HK-2 (cell line): ENCODE measurements at regions not wholly inside any gene's neighbourhood (a gene's known extent, or its start where the extent isn't known, plus 50 kb on each side); places are given as distances from the start of the nearest gene placed in this dataset.

ENCODE experiments used
- DNase-seq: peaks from one replicate; pipeline ENCODE4 v3.0.0-alpha.2; 2018; ENCODE audit not compliant: unreplicated experiment

- no peak for DNase-seq
Measured at GRCh38 chr13:91162180-91162579, 185.3 kb upstream of the MIR17HG start.

DNA sequence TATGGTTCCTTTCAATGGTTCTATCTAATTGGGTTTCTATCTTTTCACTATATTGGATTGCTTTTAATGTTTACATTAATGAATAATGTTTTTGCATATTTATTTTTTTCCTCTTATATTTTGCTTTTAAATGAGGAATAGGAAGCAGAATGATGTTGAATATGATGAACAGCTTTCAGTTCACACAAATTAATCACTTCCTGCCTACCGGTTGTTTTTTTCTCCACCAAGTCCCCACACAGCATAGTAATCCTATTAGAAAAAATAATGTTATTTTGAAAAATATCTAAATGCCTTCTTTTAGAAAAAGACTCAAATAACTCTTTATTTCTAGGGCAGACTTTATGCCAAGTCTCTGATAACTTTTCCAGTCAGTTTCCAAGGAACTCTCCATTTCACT, 184.9 kb upstream of the MIR17HG start:
- no peak for DNase-seq

DNA sequence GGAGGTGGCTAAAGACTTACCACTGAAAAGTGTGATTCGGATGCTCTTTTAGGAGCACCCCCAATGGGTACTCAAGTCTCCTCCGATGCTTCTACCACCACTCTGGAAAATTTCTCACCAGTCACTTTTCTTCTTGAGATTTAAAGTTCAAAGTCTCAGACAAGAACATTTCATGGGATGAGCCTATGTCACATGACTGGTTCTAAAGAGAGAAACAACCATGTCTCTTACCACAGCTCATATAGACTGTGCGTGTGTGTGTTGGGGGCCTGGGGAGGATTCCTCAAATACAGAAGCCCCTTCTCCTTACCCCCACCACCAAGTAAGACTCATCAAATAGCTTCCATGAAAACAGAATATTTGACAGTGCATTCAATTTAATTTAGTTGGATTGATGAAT, 181.7 kb upstream of the MIR17HG start:
- no peak for DNase-seq

GRCh38 chr13:91166714-91167511, 180.6 kb upstream of the MIR17HG start:
- DNase-seq: no peak

DNA sequence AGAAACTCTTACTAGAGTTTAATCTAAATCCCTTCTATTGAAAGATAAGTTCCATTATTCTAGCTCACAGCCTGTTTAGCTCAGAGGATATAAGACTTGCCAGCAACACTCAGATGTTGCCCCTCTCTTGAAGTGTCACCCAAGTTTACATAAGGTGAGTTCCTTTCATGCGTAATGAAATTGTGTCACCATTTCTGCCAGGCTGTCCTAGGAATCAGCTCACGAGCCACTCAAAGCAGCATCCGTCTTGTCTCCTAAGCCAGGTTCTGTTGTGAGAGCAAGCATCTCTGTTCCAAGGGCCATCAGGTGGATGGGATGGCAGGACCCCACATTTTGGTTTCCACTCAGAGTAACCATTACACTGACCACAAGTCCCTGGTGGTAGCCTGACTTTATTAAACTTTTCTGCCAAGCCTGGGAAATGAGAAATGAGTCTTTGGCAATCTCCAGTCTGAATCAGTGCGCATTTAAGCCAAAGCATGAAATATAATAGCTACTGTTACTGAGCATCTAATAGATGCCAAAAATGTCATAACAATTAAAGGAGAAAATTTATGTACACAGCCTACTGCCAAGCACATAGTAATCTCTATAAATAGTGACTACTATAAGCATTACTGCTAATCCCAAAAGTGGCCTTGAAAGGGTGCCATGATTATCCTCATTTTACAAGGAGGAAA, 179.6 kb upstream of the MIR17HG start:
- no peak for DNase-seq

DNA sequence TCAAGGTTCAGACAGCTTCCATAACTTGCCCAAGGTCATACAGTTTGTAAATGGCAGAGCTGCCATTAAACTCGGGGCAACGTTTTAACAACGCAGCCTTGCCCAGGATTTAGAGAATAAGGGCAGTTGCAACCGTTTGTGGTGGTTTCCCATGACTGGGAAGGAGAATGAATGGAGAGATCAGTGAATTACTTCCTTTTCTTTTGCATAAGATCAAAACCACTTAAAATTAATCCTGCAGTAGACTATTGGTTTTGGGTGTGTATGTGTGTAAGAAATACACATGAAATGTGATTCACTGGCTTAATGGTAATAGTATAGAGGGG, 179.1 kb upstream of the MIR17HG start:
- no peak for DNase-seq

DNA sequence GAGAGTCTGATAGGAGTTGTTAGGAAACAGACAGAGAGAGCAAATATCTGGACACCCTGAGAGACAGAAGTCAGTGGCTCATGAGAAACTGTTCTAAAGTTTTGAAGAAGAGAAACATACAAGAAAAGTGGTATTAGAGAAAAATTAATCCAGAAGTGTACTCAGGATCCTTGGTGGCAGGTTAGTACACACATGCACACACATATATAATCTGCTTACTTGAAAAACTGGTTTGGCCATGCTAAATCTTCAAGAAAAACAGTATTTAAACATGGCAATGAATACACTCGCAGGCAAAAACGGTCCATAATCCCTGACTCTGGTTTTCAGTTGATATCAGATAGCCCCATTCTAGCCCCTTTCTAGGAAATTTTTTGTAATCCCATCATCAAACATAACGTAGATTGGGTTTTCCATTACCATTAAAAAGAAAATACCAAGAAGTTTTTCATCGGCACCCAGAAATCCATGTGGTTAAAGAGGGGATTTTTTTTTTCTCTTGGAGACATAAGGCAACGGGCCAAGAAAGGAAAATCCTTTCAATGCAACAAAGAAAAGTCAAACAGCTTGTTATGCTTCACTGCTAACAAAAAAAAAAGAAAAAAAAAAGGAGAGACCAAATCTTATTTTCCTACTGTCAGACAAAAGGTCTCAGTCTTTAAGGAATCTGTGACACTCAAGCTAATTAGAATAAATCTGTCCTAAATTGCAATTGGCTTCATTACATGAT, 178.0 kb upstream of the MIR17HG start:
- no peak for DNase-seq

DNA sequence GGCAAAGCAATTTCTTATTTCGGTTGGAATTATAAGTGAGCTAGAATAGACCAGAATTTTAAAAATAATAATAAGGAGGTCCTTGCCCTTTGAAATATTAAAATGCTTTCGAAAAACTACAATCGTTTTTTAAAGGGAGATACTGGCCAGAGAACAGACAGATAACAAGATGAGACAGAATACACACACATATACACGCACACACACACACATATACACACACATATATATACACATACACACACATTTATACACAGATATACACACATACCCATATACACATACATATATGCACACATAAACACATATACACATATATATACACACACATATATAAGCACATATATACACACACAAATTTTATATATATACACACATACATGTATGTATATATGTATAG, 175.3 kb upstream of the MIR17HG start:
- DNase-seq: no peak

- no peak for DNase-seq
Measured at GRCh38 chr13:91174886-91175501, 172.5 kb upstream of the MIR17HG start.

GRCh38 chr13:91178099-91178498, 169.4 kb upstream of the MIR17HG start:
- no peak for DNase-seq

GRCh38 chr13:91181892-91182291, 165.6 kb upstream of the MIR17HG start:
- no peak for DNase-seq

DNA sequence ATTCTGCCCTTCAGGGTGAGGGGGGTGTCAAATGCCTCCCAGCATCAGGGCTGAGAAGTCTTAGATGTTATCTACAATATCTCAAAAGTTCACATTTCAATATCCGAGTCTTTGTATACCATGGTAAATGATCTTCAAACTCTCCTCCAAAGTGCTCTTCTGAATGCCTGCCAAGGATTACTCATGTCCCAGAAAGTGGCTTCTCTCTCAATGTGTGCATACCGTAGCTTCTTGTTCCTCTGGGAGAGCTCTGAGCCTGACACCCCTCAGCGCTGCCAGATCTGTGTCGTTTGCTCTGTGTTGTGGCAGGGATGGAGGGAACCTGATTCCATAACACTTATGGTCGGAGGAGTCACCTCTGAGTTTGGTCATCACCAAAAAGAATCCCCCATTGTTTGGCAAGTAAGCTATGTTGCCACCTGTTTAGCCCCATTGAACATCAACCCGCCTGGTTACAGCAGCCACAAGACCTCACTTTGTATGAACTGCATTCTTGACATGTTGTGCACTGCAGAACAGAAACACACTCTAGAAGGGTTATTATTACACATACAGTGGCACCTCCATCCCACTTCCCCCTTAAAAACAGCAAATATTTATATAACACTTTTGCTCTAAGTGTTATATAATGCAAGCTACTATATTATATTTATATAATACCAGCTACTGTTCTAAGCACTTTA, 163.1 kb upstream of the MIR17HG start:
- DNase-seq: peak; percentile 8

DNA sequence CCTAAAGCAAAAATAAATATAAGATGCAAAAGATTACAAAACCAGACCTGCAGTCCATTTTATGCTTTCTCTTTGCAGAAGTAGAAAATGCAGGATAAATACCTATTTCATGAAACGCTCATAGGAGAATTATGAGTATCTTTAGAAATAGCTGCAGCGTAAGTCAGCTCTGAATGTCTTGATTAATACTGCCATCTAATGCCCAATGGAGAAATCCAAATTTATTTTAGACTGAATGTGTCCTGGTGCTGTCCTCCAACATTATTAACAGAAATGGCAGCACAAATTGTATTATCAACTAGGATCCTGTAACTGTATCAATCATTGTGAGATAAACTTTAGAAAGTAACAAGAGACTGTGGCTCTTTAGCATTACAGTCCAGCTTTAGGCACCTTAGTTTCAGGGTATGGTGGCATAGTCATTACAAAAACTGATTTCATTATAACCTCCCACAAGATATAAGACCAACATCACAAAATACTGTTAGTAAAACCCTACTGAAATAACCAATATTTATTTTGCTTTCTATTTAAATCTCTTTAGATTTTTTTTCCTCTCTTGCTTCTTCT, 162.1 kb upstream of the MIR17HG start:
- DNase-seq: no peak

- DNase-seq: no peak
Measured at GRCh38 chr13:91187522-91187921, 160.0 kb upstream of the MIR17HG start.

- DNase-seq: no peak
Measured at GRCh38 chr13:91189506-91189905, 158.0 kb upstream of the MIR17HG start.

DNA sequence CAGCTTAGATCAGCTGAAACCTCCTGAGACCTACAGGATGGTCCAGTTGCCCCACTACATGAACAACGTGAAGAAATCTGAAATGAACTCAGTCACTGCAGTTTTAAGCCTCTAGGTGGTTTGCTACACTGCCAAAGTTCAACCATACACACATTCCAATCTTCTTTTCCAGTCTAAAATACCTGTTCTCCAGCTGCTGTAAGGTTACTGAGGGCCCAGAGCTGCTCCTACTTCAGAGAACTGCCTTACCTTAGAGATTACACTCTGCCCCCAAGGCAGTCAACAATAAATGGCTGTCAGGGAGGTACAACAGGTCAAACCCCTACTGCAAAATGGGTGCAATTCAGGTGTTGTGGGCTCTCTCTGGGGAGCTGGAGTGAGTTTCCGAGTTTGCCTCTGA, 154.1 kb upstream of the MIR17HG start:
- no peak for DNase-seq

- no peak for DNase-seq
Measured at GRCh38 chr13:91195789-91196188, 151.7 kb upstream of the MIR17HG start.

DNA sequence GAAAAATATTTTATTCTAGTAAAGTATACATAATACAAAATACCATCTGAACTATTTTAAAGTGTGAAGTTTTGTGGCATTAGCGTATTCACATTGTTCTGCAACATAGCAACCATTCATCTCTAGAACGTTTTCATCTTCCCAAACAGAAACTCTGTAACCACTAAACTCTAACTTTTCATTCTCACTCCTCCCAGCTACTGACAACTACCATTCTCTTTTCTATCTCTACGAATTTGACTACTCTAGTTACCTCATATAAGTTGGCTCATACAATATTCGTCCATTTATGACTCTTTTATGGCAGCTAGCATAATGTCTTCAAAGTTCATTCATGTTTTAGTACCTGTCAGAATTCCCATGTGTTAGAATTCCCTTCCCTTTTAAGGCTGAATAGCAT, 150.5 kb upstream of the MIR17HG start:
- no peak for DNase-seq

DNA sequence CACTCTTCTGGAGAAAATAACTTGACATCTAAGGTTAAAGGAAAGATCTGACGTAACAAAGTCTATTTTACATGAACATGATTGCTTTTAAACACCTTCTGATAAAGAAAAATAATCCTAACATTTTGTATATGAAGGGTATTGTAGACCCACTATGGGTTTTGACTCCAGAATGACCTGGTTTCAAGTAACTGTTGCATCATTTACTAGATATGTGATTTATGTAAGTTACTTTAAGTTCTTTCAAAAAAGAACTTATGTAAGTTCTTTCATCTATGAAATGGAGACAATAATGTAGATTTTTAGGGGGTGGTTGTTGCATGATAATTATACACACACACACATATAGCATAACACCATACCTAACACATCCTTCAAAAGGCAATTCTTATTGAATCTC, 147.6 kb upstream of the MIR17HG start:
- no peak for DNase-seq

DNA sequence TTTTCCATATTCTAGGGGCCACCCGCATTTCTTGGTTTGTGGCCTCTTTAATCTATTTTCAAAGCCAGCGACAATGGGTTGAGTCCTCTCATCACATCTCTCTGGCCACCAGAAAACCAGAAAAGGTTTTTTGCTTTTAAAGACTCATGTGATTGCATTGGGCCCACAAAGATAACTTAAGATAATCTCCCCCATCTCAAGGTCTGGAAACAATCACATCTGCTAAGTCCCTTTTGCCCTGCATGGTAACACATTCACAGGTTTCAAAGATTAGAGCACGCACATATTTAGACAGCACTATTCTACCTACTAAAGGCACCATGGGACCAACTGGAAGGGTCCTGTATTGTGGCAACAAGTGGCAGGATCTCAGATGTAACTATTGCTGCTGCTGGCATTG, 147.0 kb upstream of the MIR17HG start:
- DNase-seq: no peak

DNA sequence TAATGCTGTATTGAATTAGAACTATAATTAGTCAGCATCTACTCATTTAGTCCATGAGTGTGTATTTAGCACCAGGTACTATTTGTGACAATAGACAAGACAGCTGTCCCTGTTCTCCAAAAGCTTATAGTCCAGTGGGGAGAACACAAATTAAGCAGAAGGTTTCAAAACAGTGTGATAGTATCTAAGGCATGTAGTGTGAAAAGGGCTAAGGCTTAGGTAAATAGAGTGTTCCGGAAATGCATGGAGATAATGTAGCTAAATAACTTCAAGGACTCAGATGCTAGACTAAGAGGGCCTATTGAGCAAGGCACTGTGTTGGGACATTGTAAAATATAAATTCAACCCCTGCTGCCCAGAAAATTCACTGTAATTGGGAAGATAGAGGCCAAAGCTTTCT, 144.1 kb upstream of the MIR17HG start:
- DNase-seq: no peak

GRCh38 chr13:91207261-91207660, 140.2 kb upstream of the MIR17HG start:
- no peak for DNase-seq
